ENCODE measurements at regions not wholly inside any gene's neighbourhood (a gene's known extent, or its start where the extent isn't known, plus 50 kb on each side); places are given as distances from the start of the nearest gene placed in this dataset.

- H3K9me3 Mint-ChIP-seq, result no peaks in the 10 kb centered on the region
- no peaks in the 10 kb centered on the region for H3K27me3 Mint-ChIP-seq
- no peak overlapping the region for H3K4me3 Mint-ChIP-seq
- no peaks in the 10 kb centered on the region for H3K4me1 Mint-ChIP-seq (ENCODE audit: low read depth)
- intact Hi-C loops (cut with micrococcal nuclease), result no loop called here
- no peaks in the 10 kb centered on the region for H3K36me3 Mint-ChIP-seq (ENCODE audit: low read depth)
- H3K27ac Mint-ChIP-seq, result no peak overlapping the region
- ChIA-PET CTCF (interaction anchor here (1.0 kb wide), 1 partner anchor 217 kb away, joined by 3 read pairs; no protein-coding TSS in a partner anchor), POLR2A (no interaction called here)
- no peak for TF ChIP-seq CTCF (IDR thresholded peaks at IDR 0.05)
- DNase-seq (no peak), ATAC-seq (no peak)
These were observed 668.9 kb upstream of the CHAC2 start for GRCh38 chr2:53098696-53099078.

- H3K9me3 Mint-ChIP-seq, result no peaks in the 10 kb centered on the region
These were observed 671.3 kb upstream of the CHAC2 start for GRCh38 chr2:53096351-53096750.

GRCh38 chr2:53095664-53096063 is 671.9 kb upstream of the CHAC2 start:
- Mint-ChIP-seq H3K27ac (no peak overlapping the region), H3K27me3 (no peaks in the 10 kb centered on the region), H3K4me3 (no peak overlapping the region), H3K36me3 (ENCODE audit: low read depth) (no peaks in the 10 kb centered on the region), H3K4me1 (ENCODE audit: low read depth) (no peaks in the 10 kb centered on the region), H3K9me3 (peaks cover 5% of the 10 kb centered on the region)
- ChIA-PET POLR2A (no interaction called here), CTCF (no interaction called here)
- intact Hi-C loops (cut with micrococcal nuclease), result no loop called here
- ATAC-seq, result no peak
- TF ChIP-seq CTCF (IDR thresholded peaks at IDR 0.05), result no peak
- DNase-seq, result no peak

More at GRCh38 chr2:53096351-53096750, 671.3 kb upstream of the CHAC2 start:
- H3K4me1 Mint-ChIP-seq (ENCODE audit: low read depth), result no peaks in the 10 kb centered on the region
- no peaks in the 10 kb centered on the region for H3K27me3 Mint-ChIP-seq
- H3K27ac Mint-ChIP-seq, result no peak overlapping the region
- CTCF ChIA-PET, result no interaction called here
- no peak for TF ChIP-seq CTCF (IDR thresholded peaks at IDR 0.05)
- POLR2A ChIA-PET, result no interaction called here
- no peak for DNase-seq
- no peak for ATAC-seq
- H3K4me3 Mint-ChIP-seq, result no peak overlapping the region
- intact Hi-C loops (cut with micrococcal nuclease), result no loop called here
- no peaks in the 10 kb centered on the region for H3K36me3 Mint-ChIP-seq (ENCODE audit: low read depth)

- H3K4me1 Mint-ChIP-seq (ENCODE audit: low read depth), result no peaks in the 10 kb centered on the region
- DNase-seq, result no peak
- no peaks in the 10 kb centered on the region for H3K27me3 Mint-ChIP-seq
- H3K36me3 Mint-ChIP-seq (ENCODE audit: low read depth), result no peaks in the 10 kb centered on the region
- peaks cover 5% of the 10 kb centered on the region for H3K9me3 Mint-ChIP-seq
- intact Hi-C loops (cut with micrococcal nuclease), result no loop called here
- ChIA-PET POLR2A (no interaction called here), CTCF (no interaction called here)
- no peak overlapping the region for H3K4me3 Mint-ChIP-seq
- no peak for ATAC-seq
- no peak for TF ChIP-seq CTCF (IDR thresholded peaks at IDR 0.05)
- no peak overlapping the region for H3K27ac Mint-ChIP-seq
These were observed 672.4 kb upstream of the CHAC2 start for GRCh38 chr2:53095227-53095626.

GRCh38 chr2:53093355-53093754 is 674.2 kb upstream of the CHAC2 start:
- intact Hi-C loops (cut with micrococcal nuclease), result no loop called here
- no peaks in the 10 kb centered on the region for H3K4me1 Mint-ChIP-seq (ENCODE audit: low read depth)
- no peak for TF ChIP-seq CTCF (IDR thresholded peaks at IDR 0.05)
- H3K27ac Mint-ChIP-seq, result no peak overlapping the region
- no peaks in the 10 kb centered on the region for H3K36me3 Mint-ChIP-seq (ENCODE audit: low read depth)
- peaks cover 7% of the 10 kb centered on the region for H3K9me3 Mint-ChIP-seq
- DNase-seq (no peak), ATAC-seq (no peak)
- ChIA-PET POLR2A (no interaction called here), CTCF (no interaction called here)
- H3K4me3 Mint-ChIP-seq, result no peak overlapping the region
- no peaks in the 10 kb centered on the region for H3K27me3 Mint-ChIP-seq
